ENCODE measurements at regions not wholly inside any gene's neighbourhood (a gene's known extent, or its start where the extent isn't known, plus 50 kb on each side); places are given as distances from the start of the nearest gene placed in this dataset.

GRCh38 chr11:10618490-10618889 lies 50.0 kb upstream of the LYVE1 start:
- TF ChIP-seq POLR2AphosphoS5 (IDR thresholded peaks at IDR 0.05; ENCODE audit: low read depth, low read length) (no peak), POLR2A (IDR thresholded peaks at IDR 0.05; ENCODE audit: low read depth, low read length) (no peak), TAF1 (IDR thresholded peaks at IDR 0.05; ENCODE audit: low read depth, low read length) (no peak), POU2F2 (IDR thresholded peaks at IDR 0.05; ENCODE audit: low read depth, low read length) (no peak)

Measured in GM12891 (cell line).